22Rv1 (cell line): ENCODE measurements at regions not wholly inside any gene's neighbourhood (a gene's known extent, or its start where the extent isn't known, plus 50 kb on each side); places are given as distances from the start of the nearest gene placed in this dataset.

ENCODE experiments used
- ZFX ChIP-seq: fragments of 450-650 bp; IDR thresholded peaks from 2 replicates; pipeline ENCODE4 v1.6.1; 2017; ENCODE audit warnings: antibody characterized with exemption, borderline replicate concordance
- TF ChIP-seq, protein P1 (sequence below): fragments of 450-650 bp; IDR thresholded peaks from 2 replicates; pipeline ENCODE4 v1.5.1; 2017; ENCODE audit warnings: mild to moderate bottlenecking

GRCh38 chr13:74528734-74529513 lies 394.7 kb upstream of the KLF12 start:
- TF ChIP-seq, protein P1, sequence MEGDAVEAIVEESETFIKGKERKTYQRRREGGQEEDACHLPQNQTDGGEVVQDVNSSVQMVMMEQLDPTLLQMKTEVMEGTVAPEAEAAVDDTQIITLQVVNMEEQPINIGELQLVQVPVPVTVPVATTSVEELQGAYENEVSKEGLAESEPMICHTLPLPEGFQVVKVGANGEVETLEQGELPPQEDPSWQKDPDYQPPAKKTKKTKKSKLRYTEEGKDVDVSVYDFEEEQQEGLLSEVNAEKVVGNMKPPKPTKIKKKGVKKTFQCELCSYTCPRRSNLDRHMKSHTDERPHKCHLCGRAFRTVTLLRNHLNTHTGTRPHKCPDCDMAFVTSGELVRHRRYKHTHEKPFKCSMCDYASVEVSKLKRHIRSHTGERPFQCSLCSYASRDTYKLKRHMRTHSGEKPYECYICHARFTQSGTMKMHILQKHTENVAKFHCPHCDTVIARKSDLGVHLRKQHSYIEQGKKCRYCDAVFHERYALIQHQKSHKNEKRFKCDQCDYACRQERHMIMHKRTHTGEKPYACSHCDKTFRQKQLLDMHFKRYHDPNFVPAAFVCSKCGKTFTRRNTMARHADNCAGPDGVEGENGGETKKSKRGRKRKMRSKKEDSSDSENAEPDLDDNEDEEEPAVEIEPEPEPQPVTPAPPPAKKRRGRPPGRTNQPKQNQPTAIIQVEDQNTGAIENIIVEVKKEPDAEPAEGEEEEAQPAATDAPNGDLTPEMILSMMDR, result no peak
- no peak for TF ChIP-seq ZFX
